Activated T-helper 1 cell treated with anti-CD3 and anti-CD28 coated beads, Interleukin-12 subunit alpha, Interleukin-12 subunit beta, Interleukin-2, Interleukin-4 antibody, amounts not matched to agents 30 ng/mL and 10 ng/mL and 1 ng/mL, durations not matched to agents 14 hours and 24 hours and 36 hours (primary cell): ENCODE measurements at regions not wholly inside any gene's neighbourhood (a gene's known extent, or its start where the extent isn't known, plus 50 kb on each side); places are given as distances from the start of the nearest gene placed in this dataset.

Experiments
- DNase-seq: peaks from one replicate; pipeline ENCODE4 v3.0.0; 2021; ENCODE audit warnings: low spot score
- H3K27ac Mint-ChIP-seq: one replicate; pipeline ENCODE4 v1.8.0; 2021; ENCODE audit warnings: mild to moderate bottlenecking, mixed read lengths
- H3K27me3 Mint-ChIP-seq: one replicate; pipeline ENCODE4 v1.8.0; 2022; ENCODE audit warnings: mild to moderate bottlenecking, moderate library complexity, mixed read lengths; ENCODE audit not compliant: insufficient read depth
- H3K36me3 Mint-ChIP-seq: one replicate; pipeline ENCODE4 v1.8.0; 2021; ENCODE audit warnings: low read depth, mixed read lengths
- H3K4me1 Mint-ChIP-seq: one replicate; pipeline ENCODE4 v1.8.0; 2021; ENCODE audit warnings: low read depth, mixed read lengths
- H3K4me3 Mint-ChIP-seq: one replicate; pipeline ENCODE4 v1.8.0; 2021; ENCODE audit warnings: mild to moderate bottlenecking, moderate library complexity, mixed read lengths
- H3K9me3 Mint-ChIP-seq: one replicate; pipeline ENCODE4 v1.8.0; 2021; ENCODE audit warnings: mixed read lengths
- intact Hi-C: fragments of 100-400 bp; cut with micrococcal nuclease; formaldehyde crosslinking; loops from one replicate; pipeline ENCODE4 v1.15.1; 2024

DNA sequence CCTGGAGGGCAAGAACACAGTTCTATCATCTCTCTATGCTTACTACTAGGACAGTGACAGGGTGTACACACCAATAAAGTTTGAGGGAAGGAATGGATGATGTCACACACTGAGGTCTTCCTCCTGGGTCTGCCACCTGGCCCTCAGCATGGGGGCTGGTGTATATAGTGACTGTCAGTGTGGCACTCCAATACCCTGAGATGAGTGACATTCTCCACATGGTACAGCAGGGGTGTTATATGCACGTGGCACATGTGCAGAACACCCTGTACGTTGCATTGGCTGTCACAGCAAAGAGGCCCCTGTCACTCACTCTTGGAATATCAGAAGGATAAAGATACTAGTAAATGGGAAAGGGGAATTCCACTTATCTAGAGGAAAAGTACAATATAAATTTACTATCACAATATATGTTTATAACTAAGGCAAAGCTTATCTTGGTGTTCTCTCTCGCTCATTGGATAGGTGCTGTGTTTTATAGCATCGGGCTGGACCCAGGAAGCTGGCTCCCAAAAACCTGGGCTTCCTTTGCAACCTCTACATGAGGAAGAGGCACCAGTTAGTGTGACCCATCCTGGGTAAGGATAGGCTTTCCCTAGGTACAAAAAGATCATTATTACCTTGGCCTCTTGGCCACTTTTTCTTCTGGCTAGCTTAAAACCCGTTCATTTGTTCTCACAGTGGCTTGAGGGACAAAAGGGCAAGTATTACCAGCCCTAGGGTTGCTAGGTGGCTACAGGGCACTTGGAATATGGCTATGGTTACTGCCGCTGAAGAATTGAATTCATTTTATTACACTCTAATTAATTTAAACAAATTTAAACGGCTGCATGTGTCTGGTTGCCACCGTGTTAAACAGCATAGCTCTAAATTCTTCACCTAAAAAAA lies 54.8 kb upstream of the HES1 start:
- Mint-ChIP-seq H3K4me3 (no peak overlapping the region), H3K36me3 (no peaks in the 10 kb centered on the region), H3K27me3 (peaks cover 48% of the 10 kb centered on the region), H3K27ac (no peak overlapping the region), H3K9me3 (no peaks in the 10 kb centered on the region), H3K4me1 (peaks cover 18% of the 10 kb centered on the region)
- DNase-seq = no peak
- intact Hi-C loops = no loop called here

DNA sequence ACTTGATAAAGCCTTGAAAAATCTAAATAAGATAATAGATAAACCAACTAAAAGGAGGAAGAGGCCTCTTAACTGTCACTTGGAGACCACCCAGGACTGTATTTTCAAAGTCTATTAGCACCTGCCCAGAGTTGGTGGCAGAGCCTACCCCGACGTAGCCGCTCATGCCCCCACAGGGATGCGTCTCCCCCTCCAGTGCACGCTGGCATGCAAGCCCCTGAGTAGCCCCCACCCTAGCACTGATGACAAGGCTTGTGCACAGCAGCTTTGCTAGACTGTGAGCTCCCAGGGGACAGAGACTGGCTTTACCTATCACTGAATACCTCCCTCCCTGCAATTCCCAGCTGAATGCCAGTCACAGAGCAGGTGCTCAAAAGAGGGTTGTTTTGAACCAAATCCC lies 54.1 kb upstream of the HES1 start:
- H3K4me1 Mint-ChIP-seq = peaks cover 18% of the 10 kb centered on the region
- H3K4me3 Mint-ChIP-seq = no peak overlapping the region
- intact Hi-C loops = no loop called here
- H3K27ac Mint-ChIP-seq = no peak overlapping the region
- no peaks in the 10 kb centered on the region for H3K9me3 Mint-ChIP-seq
- peaks cover 47% of the 10 kb centered on the region for H3K27me3 Mint-ChIP-seq
- H3K36me3 Mint-ChIP-seq = no peaks in the 10 kb centered on the region
- DNase-seq = no peak

DNA sequence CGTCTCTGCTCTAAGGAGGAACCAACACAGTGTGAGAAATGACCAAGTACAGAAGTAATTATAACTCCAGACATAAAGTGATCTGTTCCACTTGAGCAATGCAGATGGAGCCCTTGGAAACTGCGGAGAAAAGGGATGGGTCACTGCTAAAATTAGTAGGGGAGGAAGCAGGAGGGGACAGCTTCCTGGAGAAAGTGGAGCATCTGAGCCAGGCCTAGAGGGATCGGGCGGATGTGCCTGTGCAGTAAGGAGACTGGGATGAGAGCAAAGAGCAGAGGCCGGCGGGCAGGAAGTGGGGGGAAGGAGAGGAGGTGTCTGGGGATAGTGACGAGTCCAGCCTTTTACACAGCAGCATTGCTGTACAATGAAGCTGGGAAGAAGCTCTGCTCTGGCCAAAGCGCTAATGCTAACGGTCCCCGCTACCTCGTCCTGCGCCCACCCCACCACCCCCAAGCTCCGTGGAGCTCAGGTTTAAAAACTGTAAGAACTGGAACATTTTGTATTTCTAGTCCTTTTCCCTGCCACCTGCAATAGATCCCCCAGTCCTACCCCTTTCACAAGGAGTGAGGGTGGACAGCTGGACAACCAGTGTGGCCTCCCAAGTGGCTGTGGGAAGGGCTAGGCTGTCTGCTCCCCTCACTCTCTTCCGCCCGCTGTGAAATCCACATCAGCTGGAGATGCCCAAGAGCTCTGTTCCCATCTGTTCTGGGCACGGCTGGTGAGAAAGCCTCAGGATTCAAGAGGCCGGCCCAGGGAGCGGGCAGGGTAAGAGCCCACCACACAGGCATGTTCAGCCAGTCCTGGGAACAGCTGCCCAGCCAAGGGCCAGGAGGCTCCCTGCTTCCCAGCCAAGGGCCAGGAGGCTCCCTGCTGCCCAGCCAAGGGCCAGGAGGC lies 53.0 kb upstream of the HES1 start:
- no peak overlapping the region for H3K4me3 Mint-ChIP-seq
- no peaks in the 10 kb centered on the region for H3K9me3 Mint-ChIP-seq
- intact Hi-C loops = no loop called here
- H3K27me3 Mint-ChIP-seq = peaks cover 35% of the 10 kb centered on the region
- H3K36me3 Mint-ChIP-seq = no peaks in the 10 kb centered on the region
- peaks cover 18% of the 10 kb centered on the region for H3K4me1 Mint-ChIP-seq
- no peak for DNase-seq
- H3K27ac Mint-ChIP-seq = no peak overlapping the region

DNA sequence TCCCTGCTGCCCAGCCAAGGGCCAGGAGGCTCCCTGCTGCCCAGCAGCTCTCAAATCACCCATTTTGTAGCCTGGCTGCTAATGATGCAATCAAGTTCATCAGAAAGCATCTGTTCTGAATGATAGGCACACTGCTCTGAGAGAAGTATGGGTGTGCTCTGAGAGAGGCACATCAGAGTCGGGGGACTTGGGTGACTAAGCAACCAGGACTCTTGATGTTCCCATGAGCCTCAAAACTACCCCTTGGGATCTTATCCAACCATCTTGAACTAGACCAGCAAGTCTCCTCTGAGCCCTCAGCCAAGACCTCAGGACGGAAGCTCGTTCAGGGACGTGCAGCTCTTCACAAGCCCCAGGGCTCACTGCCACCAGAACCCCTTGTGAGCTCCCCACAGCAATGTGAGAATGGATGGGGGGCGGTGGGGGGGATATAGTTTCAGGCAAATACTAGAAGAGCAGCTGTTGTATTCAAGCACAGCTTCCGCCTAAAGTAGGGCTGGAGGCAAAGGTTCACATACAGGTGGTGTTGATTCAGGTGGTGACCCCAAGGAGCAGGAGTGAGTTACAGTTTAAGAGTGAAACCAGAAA lies 52.2 kb upstream of the HES1 start:
- Mint-ChIP-seq H3K9me3 (no peaks in the 10 kb centered on the region), H3K27ac (no peak overlapping the region), H3K4me3 (no peak overlapping the region), H3K27me3 (peaks cover 31% of the 10 kb centered on the region), H3K4me1 (peaks cover 23% of the 10 kb centered on the region), H3K36me3 (no peaks in the 10 kb centered on the region)
- intact Hi-C loops = no loop called here
- no peak for DNase-seq

DNA sequence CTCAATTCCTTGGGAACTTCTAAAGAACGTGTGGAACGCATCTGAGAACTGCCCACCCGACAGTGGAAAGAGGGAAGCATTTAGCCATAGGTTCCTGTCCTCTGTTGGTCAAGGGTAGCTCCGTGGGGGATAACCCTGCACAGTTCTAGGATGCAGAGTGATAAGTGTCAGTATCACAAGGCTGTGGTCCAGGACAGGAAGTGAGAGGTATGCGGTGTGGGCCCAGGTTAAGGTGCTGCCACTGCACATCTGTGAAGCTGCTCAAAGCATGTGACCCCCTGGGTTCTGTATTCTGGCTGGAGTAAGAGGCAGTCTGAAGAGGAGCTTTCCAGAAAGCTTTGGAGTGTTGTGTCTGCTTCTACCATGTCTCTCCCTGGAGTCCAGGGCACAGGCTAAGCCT lies 51.7 kb upstream of the HES1 start:
- intact Hi-C loops = no loop called here
- no peak for DNase-seq
- Mint-ChIP-seq H3K27ac (no peak overlapping the region), H3K27me3 (peaks cover 25% of the 10 kb centered on the region), H3K4me1 (peaks cover 23% of the 10 kb centered on the region), H3K4me3 (no peak overlapping the region), H3K9me3 (no peaks in the 10 kb centered on the region), H3K36me3 (no peaks in the 10 kb centered on the region)
